ENCODE measurements at regions not wholly inside any gene's neighbourhood (a gene's known extent, or its start where the extent isn't known, plus 50 kb on each side); places are given as distances from the start of the nearest gene placed in this dataset.

DNA sequence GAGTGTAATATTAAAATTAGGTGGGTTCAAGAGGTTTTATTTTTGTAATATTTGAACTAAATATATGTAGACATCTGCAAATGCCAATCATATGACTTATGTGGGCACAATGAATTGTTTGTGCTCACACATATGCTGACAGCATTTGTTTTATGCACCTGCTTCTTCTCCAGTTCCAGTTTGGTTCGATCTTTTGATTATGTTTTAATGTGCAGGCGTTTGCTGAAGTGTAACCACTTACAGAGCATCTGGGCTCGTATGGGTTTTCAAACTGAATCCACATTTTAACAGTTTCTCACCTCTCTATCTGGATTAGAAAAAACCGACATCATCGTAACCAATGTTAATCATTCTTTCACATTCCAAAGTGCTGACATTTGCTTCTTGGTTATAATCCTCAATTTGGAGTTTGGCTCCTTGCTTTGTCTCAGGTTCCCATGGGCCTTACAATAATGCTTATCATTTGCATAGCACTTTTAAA is 129.1 kb upstream of the SPACA1 start:
- H3K4me3 ChIP-seq, result no peak overlapping the region
- no peak for TF ChIP-seq CTCF (IDR thresholded peaks at IDR 0.05)
- DNase-seq, result no peak
- intact Hi-C loops (cut with DNase I, micrococcal nuclease), result no loop called here
- no peaks in the 10 kb centered on the region for H3K4me1 ChIP-seq (ENCODE audit: low read depth)
- no peak for ATAC-seq
- H3K9me3 ChIP-seq, result no peaks in the 10 kb centered on the region
- H3K36me3 ChIP-seq (ENCODE audit: low read depth), result no peaks in the 10 kb centered on the region

DNA sequence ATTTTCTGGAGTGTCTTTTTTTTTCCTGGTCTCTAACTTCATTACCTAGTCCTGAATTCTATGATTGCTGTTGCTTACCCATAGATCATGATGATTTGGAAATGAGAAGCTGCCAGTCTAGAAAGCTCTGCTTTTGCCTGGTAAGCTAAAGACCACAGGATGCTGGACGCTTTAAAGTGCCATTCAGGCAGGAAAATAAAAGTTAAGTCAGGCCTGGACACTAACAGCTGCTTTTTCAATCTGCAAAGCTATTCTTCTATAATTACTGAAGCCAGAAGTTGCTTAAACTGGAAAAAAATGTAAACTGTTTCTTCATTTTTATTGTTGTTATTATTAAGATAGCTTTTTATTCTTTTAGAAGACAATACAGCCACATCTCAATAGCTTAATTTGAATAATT is 129.8 kb upstream of the SPACA1 start:
- Histone ChIP-seq H3K4me1 (ENCODE audit: low read depth) (no peaks in the 10 kb centered on the region), H3K36me3 (ENCODE audit: low read depth) (no peaks in the 10 kb centered on the region), H3K4me3 (no peak overlapping the region), H3K9me3 (no peaks in the 10 kb centered on the region)
- ATAC-seq (no peak), DNase-seq (no peak)
- TF ChIP-seq CTCF (IDR thresholded peaks at IDR 0.05), result no peak
- intact Hi-C loops (cut with DNase I, micrococcal nuclease), result no loop called here

- Histone ChIP-seq H3K4me3 (no peak overlapping the region), H3K4me1 (ENCODE audit: low read depth) (no peaks in the 10 kb centered on the region), H3K9me3 (no peaks in the 10 kb centered on the region), H3K36me3 (ENCODE audit: low read depth) (no peaks in the 10 kb centered on the region)
- DNase-seq, result no peak
- intact Hi-C loops (cut with DNase I, micrococcal nuclease), result no loop called here
- no peak for TF ChIP-seq CTCF (IDR thresholded peaks at IDR 0.05)
- no peak for ATAC-seq
These were observed 131.2 kb upstream of the SPACA1 start for GRCh38 chr6:87916446-87916845.

- Histone ChIP-seq H3K4me1 (ENCODE audit: low read depth) (no peaks in the 10 kb centered on the region), H3K9me3 (no peaks in the 10 kb centered on the region), H3K36me3 (ENCODE audit: low read depth) (no peaks in the 10 kb centered on the region), H3K4me3 (no peak overlapping the region)
- ATAC-seq (no peak), DNase-seq (no peak)
- TF ChIP-seq CTCF (IDR thresholded peaks at IDR 0.05), result no peak
- intact Hi-C loops (cut with DNase I, micrococcal nuclease), result no loop called here
These were observed 132.8 kb upstream of the SPACA1 start for GRCh38 chr6:87914637-87915395.

DNA sequence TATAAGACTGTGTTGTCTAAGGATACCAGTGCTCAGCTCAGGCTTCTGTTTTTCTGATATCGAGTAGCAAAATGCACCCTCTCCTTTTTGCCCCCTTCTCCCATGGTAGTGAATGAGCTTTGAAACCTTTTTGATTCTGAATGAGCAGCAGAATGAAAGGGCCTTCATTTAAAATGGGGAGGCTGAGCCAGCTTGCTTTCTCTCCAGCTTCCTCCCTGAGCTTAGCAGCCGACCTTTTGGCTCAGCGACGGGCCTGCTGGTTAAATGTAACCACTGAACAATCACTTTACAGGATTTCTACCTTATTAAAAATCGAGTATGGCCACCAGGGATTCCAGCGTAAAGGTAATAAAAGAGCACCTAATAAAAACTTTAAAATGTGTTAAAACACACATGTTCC is 133.7 kb upstream of the SPACA1 start:
- ATAC-seq (no peak), DNase-seq (no peak)
- Histone ChIP-seq H3K9me3 (no peaks in the 10 kb centered on the region), H3K4me3 (no peak overlapping the region), H3K4me1 (ENCODE audit: low read depth) (no peaks in the 10 kb centered on the region), H3K36me3 (ENCODE audit: low read depth) (no peaks in the 10 kb centered on the region)
- no peak for TF ChIP-seq CTCF (IDR thresholded peaks at IDR 0.05)
- intact Hi-C loops (cut with DNase I, micrococcal nuclease), result no loop called here

Data from mucosa of descending colon (tissue), 3 donors.